ENCODE measurements at regions not wholly inside any gene's neighbourhood (a gene's known extent, or its start where the extent isn't known, plus 50 kb on each side); places are given as distances from the start of the nearest gene placed in this dataset.

- dilution Hi-C loops (cut with MboI; ENCODE audit: extremely low pct_ligation_motif_present, low sequenced_read_pairs): no loop called here
- CTCF ChIA-PET: no interaction called here
Measured at GRCh38 chr12:87152075-87152474, 877.1 kb downstream of the C12orf50 start.

More at GRCh38 chr12:87152075-87152474, 877.1 kb downstream of the C12orf50 start:
- H3K4me2 ChIP-seq (ENCODE audit: insufficient read depth, low read length): no peak overlapping the region
- no peak overlapping the region for H3K9ac ChIP-seq (replicated peaks; ENCODE audit: extremely low read depth, insufficient read depth, low read length)
- no peak overlapping the region for H2AFZ ChIP-seq (ENCODE audit: low read depth, low read length)
- H3K9me3 ChIP-seq (replicated peaks; ENCODE audit: control insufficient read depth, insufficient read depth, low read length): no peaks in the 10 kb centered on the region
- no peaks in the 10 kb centered on the region for H3K9me1 ChIP-seq (replicated peaks; ENCODE audit: control insufficient read depth, extremely low read depth, insufficient read depth, low read length)
- no peaks in the 10 kb centered on the region for H3K36me3 ChIP-seq (ENCODE audit: control insufficient read depth in 2 of 2, extremely low read depth in 1 of 2, insufficient read depth in 2 of 2, low read length in 2 of 2)
- H3K79me2 ChIP-seq (ENCODE audit: control insufficient read depth, insufficient read depth, low read length): no peaks in the 10 kb centered on the region
- H3K4me3 ChIP-seq (replicated peaks in 1 of 3; ENCODE audit: insufficient read depth in 1 of 3, low read depth in 1 of 3, low read length in 3 of 3): no peak overlapping the region
- H4K20me1 ChIP-seq (replicated peaks; ENCODE audit: control insufficient read depth, extremely low read depth, insufficient read depth, low read length): no peaks in the 10 kb centered on the region
- FAIRE-seq (no peak), DNase-seq (ENCODE audit: low read depth, low spot score) (no peak)
- intact Hi-C loops (cut with micrococcal nuclease): no loop called here
- H3K4me1 ChIP-seq (ENCODE audit: control insufficient read depth, extremely low read depth, insufficient read depth, low read length): no peaks in the 10 kb centered on the region
- H3K27ac ChIP-seq (ENCODE audit: insufficient read depth, low read depth, low read length): no peak overlapping the region
- POLR2A ChIA-PET: no interaction called here
- H3K27me3 ChIP-seq (ENCODE audit: control insufficient read depth in 2 of 2, insufficient read depth in 2 of 2, low read length in 2 of 2): no peaks in the 10 kb centered on the region
- BruUV-seq (replicated peaks): no TSS peak
- TF ChIP-seq POLR2AphosphoS5 (IDR thresholded peaks at IDR 0.05; ENCODE audit: insufficient read depth, low read depth, low read length) (no peak), POLR2A (IDR thresholded peaks at IDR 0.05; ENCODE audit: low read depth, low read length) (no peak), CTCF (IDR thresholded peaks at IDR 0.05; ENCODE audit: extremely low read depth in 1 of 2, insufficient read depth in 1 of 2, low read depth in 1 of 2, low read length in 2 of 2) (no peak), MYC (IDR thresholded peaks at IDR 0.05; ENCODE audit: low read depth, low read length) (no peak), JUN (IDR thresholded peaks at IDR 0.05; ENCODE audit: borderline replicate concordance, insufficient read depth, insufficient read length, low read depth) (no peak), GATA2 (IDR thresholded peaks at IDR 0.05; ENCODE audit: insufficient read depth, insufficient read length, low read depth, low read length) (no peak), MAX (IDR thresholded peaks at IDR 0.05; ENCODE audit: insufficient read depth, insufficient read length) (no peak), FOS (IDR thresholded peaks at IDR 0.05; ENCODE audit: borderline replicate concordance, insufficient read depth, low read length) (no peak), EZH2 (IDR thresholded peaks at IDR 0.05; ENCODE audit: borderline replicate concordance, low read depth, low read length, severe bottlenecking) (no peak)

Measured in endothelial cell of umbilical vein (primary cell).